ENCODE measurements at regions not wholly inside any gene's neighbourhood (a gene's known extent, or its start where the extent isn't known, plus 50 kb on each side); places are given as distances from the start of the nearest gene placed in this dataset.

- TF ChIP-seq RAD21 (conservative IDR thresholded peaks at IDR 0.05) (no peak), CTCF (IDR thresholded peaks at IDR 0.05; ENCODE audit: poor library complexity, severe bottlenecking) (no peak), EZH2 (IDR thresholded peaks at IDR 0.05; ENCODE audit: borderline replicate concordance, insufficient read depth, low read length, poor library complexity, severe bottlenecking) (no peak), POLR2AphosphoS5 (IDR thresholded peaks at IDR 0.05) (no peak)
Measured at GRCh38 chr2:16120591-16121180, 180.3 kb downstream of the MYCN start.
